GM12875 (cell line): ENCODE measurements at regions not wholly inside any gene's neighbourhood (a gene's known extent, or its start where the extent isn't known, plus 50 kb on each side); places are given as distances from the start of the nearest gene placed in this dataset.
"Not testable (repeated sequence)": the region's sequence is repeated elsewhere in the genome, so short reads cannot be mapped to it uniquely, and the experiment has no call there.

Experiments
- H3K4me3 ChIP-seq: one replicate; pipeline ENCODE4 v1.5.1; 2011; ENCODE audit warnings: low read depth, low read length, control low read depth
- TF ChIP-seq, protein P1 (sequence below): IDR thresholded peaks from 2 replicates; pipeline ENCODE4 v1.5.1; 2011; ENCODE audit warnings: low read depth, mild to moderate bottlenecking, control low read depth, inconsistent platforms, low read length, moderate library complexity, borderline replicate concordance; ENCODE audit not compliant: insufficient read depth

DNA sequence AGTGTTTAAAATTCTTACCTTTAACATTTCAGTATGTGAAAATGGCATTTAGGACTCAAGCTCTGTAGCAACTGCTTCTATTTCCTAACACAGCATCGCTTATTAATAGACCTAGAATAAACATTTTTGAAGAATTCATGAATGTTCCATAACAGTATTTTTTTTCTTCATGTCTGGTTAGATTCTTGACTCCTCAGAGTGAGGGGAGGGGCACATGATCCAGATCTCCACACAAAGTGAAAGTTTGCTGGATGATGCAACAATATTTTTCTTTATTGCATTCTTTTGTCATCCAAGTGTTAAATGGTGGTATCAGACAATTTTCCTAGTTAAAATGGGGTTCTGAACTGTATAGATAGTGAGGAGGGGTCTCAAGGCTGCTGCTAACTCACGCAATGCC is 130.8 kb upstream of the MAN2A1 start:
- H3K4me3 ChIP-seq = no peak overlapping the region
- TF ChIP-seq, protein P1, sequence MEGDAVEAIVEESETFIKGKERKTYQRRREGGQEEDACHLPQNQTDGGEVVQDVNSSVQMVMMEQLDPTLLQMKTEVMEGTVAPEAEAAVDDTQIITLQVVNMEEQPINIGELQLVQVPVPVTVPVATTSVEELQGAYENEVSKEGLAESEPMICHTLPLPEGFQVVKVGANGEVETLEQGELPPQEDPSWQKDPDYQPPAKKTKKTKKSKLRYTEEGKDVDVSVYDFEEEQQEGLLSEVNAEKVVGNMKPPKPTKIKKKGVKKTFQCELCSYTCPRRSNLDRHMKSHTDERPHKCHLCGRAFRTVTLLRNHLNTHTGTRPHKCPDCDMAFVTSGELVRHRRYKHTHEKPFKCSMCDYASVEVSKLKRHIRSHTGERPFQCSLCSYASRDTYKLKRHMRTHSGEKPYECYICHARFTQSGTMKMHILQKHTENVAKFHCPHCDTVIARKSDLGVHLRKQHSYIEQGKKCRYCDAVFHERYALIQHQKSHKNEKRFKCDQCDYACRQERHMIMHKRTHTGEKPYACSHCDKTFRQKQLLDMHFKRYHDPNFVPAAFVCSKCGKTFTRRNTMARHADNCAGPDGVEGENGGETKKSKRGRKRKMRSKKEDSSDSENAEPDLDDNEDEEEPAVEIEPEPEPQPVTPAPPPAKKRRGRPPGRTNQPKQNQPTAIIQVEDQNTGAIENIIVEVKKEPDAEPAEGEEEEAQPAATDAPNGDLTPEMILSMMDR = no peak

GRCh38 chr5:109558364-109558763 is 131.4 kb upstream of the MAN2A1 start:
- H3K4me3 ChIP-seq = no peak overlapping the region
- TF ChIP-seq, protein P1 = no peak

DNA sequence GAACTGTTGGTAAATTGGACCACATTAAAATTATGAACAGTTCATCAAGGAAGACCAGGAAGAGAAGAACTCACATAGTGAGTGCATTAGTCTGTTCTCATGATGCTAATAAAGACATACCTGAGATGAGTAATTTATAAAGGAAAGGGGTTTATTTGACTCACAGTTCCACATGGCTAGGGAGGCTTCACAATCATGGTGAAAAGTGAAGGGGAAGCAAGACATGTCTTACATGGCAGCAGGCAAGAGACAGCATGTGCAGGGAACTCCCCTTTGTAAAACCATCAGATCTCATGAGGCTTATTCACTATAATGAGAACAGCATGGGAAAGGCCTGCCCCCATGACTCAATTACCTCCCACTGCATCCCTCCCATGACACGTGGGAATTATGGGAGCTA is 135.9 kb upstream of the MAN2A1 start:
- no peak overlapping the region for H3K4me3 ChIP-seq
- TF ChIP-seq, protein P1 = no peak

DNA sequence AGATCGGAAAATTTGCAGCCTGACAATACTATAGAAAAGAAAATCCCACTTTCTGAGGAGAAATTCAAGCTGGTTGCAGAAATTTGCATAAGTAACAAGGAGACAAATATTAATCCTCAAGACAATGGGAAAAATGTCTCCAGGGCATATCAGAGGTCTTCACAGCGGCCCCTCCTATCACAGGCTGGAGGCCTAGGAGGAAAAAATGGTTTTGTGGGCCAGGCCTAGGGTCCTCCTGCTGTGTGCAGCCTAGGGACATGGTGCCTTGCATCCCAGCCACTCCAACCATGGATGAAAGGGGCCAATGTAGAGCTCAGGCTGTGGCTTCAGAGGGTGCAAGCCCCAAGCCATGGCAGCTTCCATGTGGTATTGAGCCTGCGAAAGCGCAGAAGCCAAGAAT is 138.5 kb upstream of the MAN2A1 start:
- not testable (repeated sequence) for H3K4me3 ChIP-seq

DNA sequence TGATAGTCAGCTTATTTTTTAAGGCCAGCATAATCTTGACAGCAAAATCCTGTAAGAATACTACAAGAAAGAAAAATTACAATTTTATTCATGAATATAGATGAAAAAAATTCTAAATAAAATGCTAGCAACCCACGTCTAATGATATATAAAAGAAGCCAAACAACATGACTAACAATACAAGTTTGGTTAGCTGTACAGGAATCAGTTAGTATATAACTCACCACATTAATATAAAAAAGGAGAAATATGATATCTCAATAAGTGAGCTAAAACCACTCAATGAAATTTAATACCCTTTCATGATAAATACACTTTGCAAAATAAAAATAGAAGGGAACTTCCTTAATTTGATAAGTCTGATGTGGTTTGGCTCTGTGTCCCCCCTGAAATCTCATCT is 139.7 kb upstream of the MAN2A1 start:
- no peak overlapping the region for H3K4me3 ChIP-seq
- TF ChIP-seq, protein P1 = no peak

- no peak overlapping the region for H3K4me3 ChIP-seq
- TF ChIP-seq, protein P1 = no peak
These were observed 136.7 kb upstream of the PJA2 start for GRCh38 chr5:109546461-109546860.

GRCh38 chr5:109544873-109545272 is 135.1 kb upstream of the PJA2 start:
- H3K4me3 ChIP-seq = not testable (repeated sequence)

- H3K4me3 ChIP-seq = not testable (repeated sequence)
These were observed 128.9 kb upstream of the PJA2 start for GRCh38 chr5:109538692-109539091.

DNA sequence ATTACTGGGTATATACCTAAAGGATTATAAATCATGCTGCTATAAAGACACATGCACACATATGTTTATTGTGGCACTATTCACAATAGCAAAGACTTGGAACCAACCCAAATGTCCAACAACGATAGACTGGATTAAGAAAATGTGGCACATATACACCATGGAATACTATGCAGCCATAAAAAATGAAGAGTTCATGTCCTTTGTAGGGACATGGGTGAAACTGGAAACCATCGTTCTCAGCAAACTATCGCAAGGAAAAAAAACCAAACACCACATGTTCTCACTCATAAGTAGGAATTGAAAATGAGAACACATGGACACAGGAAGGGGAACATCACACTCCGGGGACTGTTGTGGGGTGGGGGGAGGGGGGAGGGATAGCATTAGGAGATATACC is 125.3 kb upstream of the PJA2 start:
- not testable (repeated sequence) for H3K4me3 ChIP-seq
